Keratinocyte (primary cell): ENCODE measurements at regions not wholly inside any gene's neighbourhood (a gene's known extent, or its start where the extent isn't known, plus 50 kb on each side); places are given as distances from the start of the nearest gene placed in this dataset.

ENCODE experiments used
- DNase-seq: peaks from one replicate; pipeline ENCODE4 v3.0.0-alpha.2; 2011; ENCODE audit warnings: low read depth, missing footprints, low spot score
- FAIRE-seq: peaks from 2 replicates; lab custom pipeline; 2011; peaks lifted over from hg19 to GRCh38; lab: Jason Lieb, UNC
- H2AFZ ChIP-seq: 2 replicates; pipeline ENCODE4 v1.6.0; 2012; ENCODE audit warnings: low read length, control low read depth, inconsistent platforms; ENCODE audit not compliant: control insufficient read depth
- H3K27ac ChIP-seq: 2 replicates; pipeline ENCODE4 v1.5.1; 2011; ENCODE audit warnings: low read length; ENCODE audit not compliant: control insufficient read depth, insufficient read depth
- H3K27me3 ChIP-seq: 3 replicates; pipeline ENCODE4 v1.6.0; 2011; ENCODE audit warnings: low read length; ENCODE audit not compliant: control insufficient read depth, insufficient read depth; ENCODE audit errors: extremely low read depth
- H3K36me3 ChIP-seq, 2 experiments: 2 replicates in 1 of 2; 3 replicates in 1 of 2; pipeline ENCODE4 v1.5.1; 2011; ENCODE audit warnings: low read length in 2 of 2, mild to moderate bottlenecking in 1 of 2; ENCODE audit not compliant: control insufficient read depth in 2 of 2, insufficient read depth in 2 of 2; ENCODE audit errors: extremely low read depth in 1 of 2
- H3K4me1 ChIP-seq: 3 replicates; pipeline ENCODE4 v1.5.1; 2011; ENCODE audit warnings: low read length; ENCODE audit not compliant: control insufficient read depth, insufficient read depth; ENCODE audit errors: extremely low read depth
- H3K4me2 ChIP-seq: 3 replicates; pipeline ENCODE4 v1.6.0; 2011; ENCODE audit warnings: low read depth, low read length; ENCODE audit not compliant: control insufficient read depth, insufficient read depth; ENCODE audit errors: extremely low read depth
- H3K4me3 ChIP-seq, 3 experiments: fragments of 200-600 bp in 1 of 3; sonication (generic) in 1 of 3; 2 replicates in 2 of 3; 3 replicates in 1 of 3; pipeline ENCODE4 v1.5.1; 2011 to 2016; ENCODE audit warnings: low read length in 3 of 3, mild to moderate bottlenecking in 3 of 3, control low read depth in 2 of 3, inconsistent platforms in 1 of 3, low read depth in 1 of 3, mixed read lengths in 1 of 3, mixed run types in 1 of 3, moderate library complexity in 1 of 3; ENCODE audit not compliant: control insufficient read depth in 2 of 3, insufficient read depth in 2 of 3; ENCODE audit errors: extremely low read depth in 1 of 3
- H3K79me2 ChIP-seq: 2 replicates; pipeline ENCODE4 v1.6.0; 2012; ENCODE audit warnings: low read length; ENCODE audit not compliant: control insufficient read depth, insufficient read depth
- H3K9ac ChIP-seq: 3 replicates; pipeline ENCODE4 v1.6.0; 2011; ENCODE audit warnings: low read length; ENCODE audit not compliant: control insufficient read depth, insufficient read depth; ENCODE audit errors: extremely low read depth
- H3K9me1 ChIP-seq: 3 replicates; pipeline ENCODE4 v1.6.0; 2011; ENCODE audit warnings: low read length; ENCODE audit not compliant: control insufficient read depth, insufficient read depth; ENCODE audit errors: extremely low read depth
- H3K9me3 ChIP-seq: 2 replicates; pipeline ENCODE4 v1.5.1; 2012; ENCODE audit warnings: low read depth, low read length; ENCODE audit not compliant: control insufficient read depth
- H4K20me1 ChIP-seq: 3 replicates; pipeline ENCODE4 v1.6.0; 2011; ENCODE audit warnings: low read length; ENCODE audit not compliant: control insufficient read depth, insufficient read depth; ENCODE audit errors: extremely low read depth
- CTCF ChIP-seq, 3 experiments: IDR thresholded peaks in 1 of 3; conservative IDR thresholded peaks in 1 of 3; optimal IDR thresholded peaks in 1 of 3; 2 replicates in 2 of 3; 3 replicates in 1 of 3; pipeline versions ENCODE3 to v1.5.1; 2011; ENCODE audit warnings: low read length in 3 of 3, mild to moderate bottlenecking in 3 of 3, moderate library complexity in 2 of 3, control low read depth in 1 of 3, inconsistent platforms in 1 of 3; ENCODE audit not compliant: insufficient read depth in 2 of 3; ENCODE audit errors: extremely low read depth in 1 of 3
- EZH2 ChIP-seq: IDR thresholded peaks from one replicate; pipeline ENCODE4 v1.6.1; 2012; ENCODE audit warnings: inconsistent platforms, mild to moderate bottlenecking, low read length, moderate library complexity
- dilution Hi-C: fragments of 300-500 bp; cut with MboI; formaldehyde crosslinking; loops from one replicate; pipeline ENCODE4 v1.7.0; 2020; ENCODE audit warnings: low sequenced_read_pairs; ENCODE audit not compliant: extremely low pct_ligation_motif_present

- Histone ChIP-seq H3K9me3 (no peaks in the 10 kb centered on the region), H3K4me3 (no peak overlapping the region), H3K9me1 (no peaks in the 10 kb centered on the region), H3K27ac (no peak overlapping the region), H2AFZ (no peak overlapping the region), H3K36me3 (no peaks in the 10 kb centered on the region), H3K4me1 (no peaks in the 10 kb centered on the region), H3K27me3 (no peaks in the 10 kb centered on the region), H3K4me2 (no peak overlapping the region), H3K9ac (no peak overlapping the region), H3K79me2 (no peaks in the 10 kb centered on the region), H4K20me1 (no peaks in the 10 kb centered on the region)
- TF ChIP-seq CTCF (optimal IDR thresholded peaks at IDR 0.05 in 1 of 3, IDR thresholded peaks at IDR 0.05 in 1 of 3, conservative IDR thresholded peaks at IDR 0.05 in 1 of 3; ENCODE audit: extremely low read depth in 1 of 3, insufficient read depth in 2 of 3, low read length in 3 of 3) (no peak), EZH2 (no peak)
- DNase-seq: no peak
- no peak for FAIRE-seq
- dilution Hi-C loops: no loop called here
Observed at GRCh38 chr10:131440405-131441360, 129.2 kb upstream of the TCERG1L start.

- Histone ChIP-seq H3K4me1 (no peaks in the 10 kb centered on the region), H3K4me2 (no peak overlapping the region), H3K9me3 (no peaks in the 10 kb centered on the region), H4K20me1 (no peaks in the 10 kb centered on the region), H2AFZ (no peak overlapping the region), H3K79me2 (no peaks in the 10 kb centered on the region), H3K4me3 (no peak overlapping the region), H3K9ac (no peak overlapping the region), H3K9me1 (no peaks in the 10 kb centered on the region), H3K27me3 (no peaks in the 10 kb centered on the region), H3K27ac (no peak overlapping the region), H3K36me3 (no peaks in the 10 kb centered on the region)
- FAIRE-seq (no peak), DNase-seq (no peak)
- dilution Hi-C loops: no loop called here
- TF ChIP-seq CTCF (optimal IDR thresholded peaks at IDR 0.05 in 1 of 3, IDR thresholded peaks at IDR 0.05 in 1 of 3, conservative IDR thresholded peaks at IDR 0.05 in 1 of 3; ENCODE audit: extremely low read depth in 1 of 3, insufficient read depth in 2 of 3, low read length in 3 of 3): no peak
- TF ChIP-seq EZH2: no peak
Observed at GRCh38 chr10:131442271-131442670, 130.8 kb upstream of the TCERG1L start.
